Transverse colon (tissue), 4 donors: ENCODE measurements at regions not wholly inside any gene's neighbourhood (a gene's known extent, or its start where the extent isn't known, plus 50 kb on each side); places are given as distances from the start of the nearest gene placed in this dataset.
A peak's percentile ranks its signal among the peaks of the same experiment; 100 is the strongest.

Experiments used
- DNase-seq: peaks from one replicate; pipeline ENCODE4 v3.0.0-alpha.2; 2019
- H3K27ac ChIP-seq, 4 donors: fragments of 200-600 bp; sonication (generic); 2 replicates each; pipeline ENCODE4 v1.5.1; 2016 to 2018; ENCODE audit warnings: inconsistent platforms in 4 of 4
- H3K27me3 ChIP-seq: fragments of 200-600 bp; sonication (generic); 2 replicates; pipeline ENCODE4 v1.5.1; 2017; ENCODE audit warnings: inconsistent platforms
- H3K36me3 ChIP-seq, 4 donors: fragments of 200-600 bp; sonication (generic); 2 replicates each; pipeline ENCODE4 v1.5.1; 2017 to 2019; ENCODE audit warnings: inconsistent platforms in 4 of 4
- H3K4me1 ChIP-seq, 4 donors: fragments of 200-600 bp; sonication (generic); 2 replicates each; pipeline ENCODE4 v1.5.1; 2017 to 2020; ENCODE audit warnings: inconsistent platforms in 4 of 4
- H3K4me3 ChIP-seq, 4 donors: fragments of 200-600 bp; sonication (generic); 1 replicate in 1 of 4; 2 replicates in 3 of 4; pipeline versions ENCODE4 v1.5.1 to v1.6.1; 2017 to 2019; ENCODE audit warnings: inconsistent platforms in 4 of 4
- H3K9me3 ChIP-seq, 2 donors: fragments of 200-600 bp; sonication (generic); 2 replicates each; pipeline ENCODE4 v1.5.1; 2017 to 2019; ENCODE audit warnings: inconsistent platforms in 2 of 2
- EP300 ChIP-seq: sonication (generic); formaldehyde crosslinking; IDR thresholded peaks from one replicate; pipeline ENCODE4 v1.6.1; 2017; ENCODE audit warnings: antibody characterized with exemption, low read depth
- POLR2A ChIP-seq: fragments of 450-650 bp; IDR thresholded peaks from one replicate; pipeline ENCODE4 v1.6.1; 2016; ENCODE audit warnings: antibody characterized with exemption, mild to moderate bottlenecking, moderate library complexity
- POLR2AphosphoS5 ChIP-seq, 3 donors: sonication (generic); formaldehyde crosslinking; IDR thresholded peaks; one replicate each; pipeline ENCODE4 v1.6.1; 2016; ENCODE audit warnings: antibody characterized with exemption in 3 of 3
- WGBS, 2 donors: methylation state at CpG; one replicate each; pipeline ENCODE4 v1.1.5; 2018; ENCODE audit warnings: low coverage in 1 of 2; 5-methylcytosine and 5-hydroxymethylcytosine counted together
- in situ Hi-C, 4 donors: fragments of 200-750 bp; cut with MboI; loops; one replicate each; pipeline versions ENCODE4 v1.15.0 to v1.15.1; 2017; ENCODE audit warnings: low sequenced_read_pairs in 3 of 4, low pct_ligation_motif_present in 1 of 4, low pct_unique_long_range_greater_than_20kb in 1 of 4
- intact Hi-C: fragments of 100-400 bp; cut with DNase I; formaldehyde crosslinking; loops from one replicate; pipeline ENCODE4 v1.15.1; 2023; ENCODE audit warnings: low total_unique reads
- TF ChIP-seq, protein P1 (sequence below), 5 experiments: fragments of 200-600 bp in 3 of 5; fragments of 450-650 bp in 2 of 5; sonication (generic) in 3 of 5; IDR thresholded peaks; 1 replicate in 2 of 5; 2 replicates in 3 of 5; pipeline ENCODE4 v1.5.1; 2016 to 2017; ENCODE audit warnings: antibody characterized with exemption in 5 of 5, inconsistent platforms in 3 of 5, mild to moderate bottlenecking in 2 of 5, moderate library complexity in 1 of 5

DNA sequence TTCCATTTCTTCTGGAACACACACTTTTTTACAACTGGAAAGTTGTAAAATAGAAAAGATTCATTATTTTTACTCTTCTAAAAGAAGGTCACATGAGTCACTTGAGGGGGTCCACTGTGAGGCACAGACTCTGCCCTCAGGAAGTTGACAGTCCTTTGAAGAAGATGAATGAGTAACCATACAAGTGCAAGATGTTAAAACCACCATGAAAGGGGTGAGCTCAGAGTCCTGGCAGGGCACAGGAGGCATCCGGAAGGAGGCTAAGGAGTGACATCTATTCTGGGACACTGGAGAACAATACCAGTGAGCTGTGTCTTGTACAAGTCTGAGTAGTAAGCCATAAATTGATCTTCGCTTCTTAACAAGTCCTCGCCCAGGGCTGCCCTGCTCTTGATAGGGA, 126.0 kb upstream of the FRMD6 start:
- TF ChIP-seq POLR2A (no peak), POLR2AphosphoS5 (IDR thresholded peaks at IDR 0.05) (no peak), EP300 (no peak)
- TF ChIP-seq, protein P1, sequence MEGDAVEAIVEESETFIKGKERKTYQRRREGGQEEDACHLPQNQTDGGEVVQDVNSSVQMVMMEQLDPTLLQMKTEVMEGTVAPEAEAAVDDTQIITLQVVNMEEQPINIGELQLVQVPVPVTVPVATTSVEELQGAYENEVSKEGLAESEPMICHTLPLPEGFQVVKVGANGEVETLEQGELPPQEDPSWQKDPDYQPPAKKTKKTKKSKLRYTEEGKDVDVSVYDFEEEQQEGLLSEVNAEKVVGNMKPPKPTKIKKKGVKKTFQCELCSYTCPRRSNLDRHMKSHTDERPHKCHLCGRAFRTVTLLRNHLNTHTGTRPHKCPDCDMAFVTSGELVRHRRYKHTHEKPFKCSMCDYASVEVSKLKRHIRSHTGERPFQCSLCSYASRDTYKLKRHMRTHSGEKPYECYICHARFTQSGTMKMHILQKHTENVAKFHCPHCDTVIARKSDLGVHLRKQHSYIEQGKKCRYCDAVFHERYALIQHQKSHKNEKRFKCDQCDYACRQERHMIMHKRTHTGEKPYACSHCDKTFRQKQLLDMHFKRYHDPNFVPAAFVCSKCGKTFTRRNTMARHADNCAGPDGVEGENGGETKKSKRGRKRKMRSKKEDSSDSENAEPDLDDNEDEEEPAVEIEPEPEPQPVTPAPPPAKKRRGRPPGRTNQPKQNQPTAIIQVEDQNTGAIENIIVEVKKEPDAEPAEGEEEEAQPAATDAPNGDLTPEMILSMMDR (IDR thresholded peaks at IDR 0.05), result no peak
- Histone ChIP-seq H3K27ac (no peak overlapping the region), H3K27me3 (no peaks in the 10 kb centered on the region), H3K4me1 (no peaks in the 10 kb centered on the region), H3K36me3 (no peaks in the 10 kb centered on the region), H3K9me3 (no peaks in the 10 kb centered on the region), H3K4me3 (no peak overlapping the region)
- DNase-seq, result no peak
- WGBS, 2 donors, result 95% methylated on average over 3 of the region's 3 CpGs; no CpG with 5 or more reads in 1 of the 2 donors
- in situ Hi-C loops (no loop called here), intact Hi-C loops (no loop called here)

DNA sequence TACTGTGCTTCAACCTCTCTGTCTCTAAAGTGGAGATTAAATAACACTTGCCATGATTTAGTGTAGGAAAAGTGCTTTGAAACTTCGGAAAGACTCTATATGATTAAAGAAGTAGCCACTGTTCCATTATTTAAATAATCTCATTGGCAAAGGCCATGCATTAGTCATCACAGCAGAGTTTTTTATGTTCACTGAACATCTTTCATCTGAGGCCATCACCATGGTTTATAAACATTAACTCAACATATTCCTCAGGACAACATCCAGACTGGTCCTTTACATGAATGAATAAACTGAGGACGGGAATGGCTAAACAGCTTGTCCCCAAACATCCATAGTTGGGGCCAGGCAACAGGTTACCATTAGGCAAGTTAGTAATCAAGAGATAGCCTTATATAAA, 124.6 kb upstream of the FRMD6 start:
- intact Hi-C loops, result no loop called here

DNA sequence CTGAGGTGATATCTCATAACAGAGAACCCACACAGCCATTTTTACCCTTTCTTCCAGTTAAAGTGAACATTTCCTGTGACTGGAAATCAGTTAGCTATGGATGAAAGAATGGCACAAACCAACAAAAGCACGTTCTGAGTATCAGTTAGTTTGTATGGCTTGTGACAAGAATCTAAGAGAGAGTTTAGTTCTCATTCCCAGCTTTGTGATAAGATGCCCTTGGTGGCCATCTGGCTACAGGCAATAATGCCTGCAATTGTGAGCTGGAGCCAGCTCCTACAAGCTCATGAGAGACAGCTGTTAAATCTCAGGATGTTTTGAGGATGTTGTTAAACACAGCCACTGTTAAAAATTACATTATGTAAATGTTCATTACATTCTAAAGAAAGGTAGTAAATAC, 122.0 kb upstream of the FRMD6 start:
- H3K27me3 ChIP-seq, result no peaks in the 10 kb centered on the region
- no peak for DNase-seq
- H3K36me3 ChIP-seq, result no peaks in the 10 kb centered on the region
- H3K9me3 ChIP-seq, result no peaks in the 10 kb centered on the region
- H3K4me1 ChIP-seq, result no peaks in the 10 kb centered on the region
- H3K27ac ChIP-seq, result no peak overlapping the region
- in situ Hi-C loops, result no loop called here
- WGBS, 2 donors, result 35 to 50% methylated on average over 1 of the region's 1 CpG
- H3K4me3 ChIP-seq, result no peak overlapping the region
- intact Hi-C loops, result loop anchor here (2.0 kb wide), 1 partner anchor 39 kb away; no protein-coding TSS in a partner anchor
- TF ChIP-seq, protein P1 (IDR thresholded peaks at IDR 0.05), result no peak
- TF ChIP-seq POLR2AphosphoS5 (IDR thresholded peaks at IDR 0.05), result no peak
- no peak for TF ChIP-seq EP300
- no peak for TF ChIP-seq POLR2A

More for the DNA sequence above, 124.6 kb upstream of the FRMD6 start:
- H3K4me3 ChIP-seq, result no peak overlapping the region
- H3K4me1 ChIP-seq, result no peaks in the 10 kb centered on the region
- H3K27ac ChIP-seq, result peak overlapping the region in 2 of 4 donors; percentile 24 to 42
- H3K36me3 ChIP-seq, result no peaks in the 10 kb centered on the region
- H3K27me3 ChIP-seq, result no peaks in the 10 kb centered on the region
- DNase-seq, result no peak
- TF ChIP-seq EP300 (no peak), POLR2AphosphoS5 (IDR thresholded peaks at IDR 0.05) (no peak), POLR2A (no peak)
- TF ChIP-seq, protein P1 (IDR thresholded peaks at IDR 0.05), result no peak
- no peaks in the 10 kb centered on the region for H3K9me3 ChIP-seq
- in situ Hi-C loops, result no loop called here
- 42 to 81% methylated on average over 2 of the region's 2 CpGs for WGBS, 2 donors

DNA sequence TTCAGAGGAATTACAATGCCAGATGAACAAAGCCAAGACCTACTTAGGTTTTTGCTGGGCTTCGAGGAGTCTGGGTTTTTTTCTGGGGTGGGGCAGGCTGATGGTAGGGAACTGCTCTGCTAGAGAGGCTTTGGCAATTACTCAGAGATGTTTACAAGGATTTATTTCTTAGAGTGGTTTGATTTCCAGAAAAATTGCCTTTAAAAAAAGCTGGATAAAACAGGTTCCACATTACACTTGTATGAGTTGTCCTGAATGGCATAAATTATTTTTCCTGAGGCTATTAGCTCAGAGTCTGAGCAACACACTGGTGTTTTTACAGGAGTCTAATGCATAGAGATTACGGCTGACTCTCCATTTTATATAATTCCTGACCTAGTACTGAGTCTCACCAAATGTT, 118.5 kb upstream of the FRMD6 start:
- no peak for DNase-seq
- Histone ChIP-seq H3K27ac (no peak overlapping the region), H3K4me3 (no peak overlapping the region), H3K27me3 (no peaks in the 10 kb centered on the region), H3K4me1 (no peaks in the 10 kb centered on the region), H3K9me3 (peaks cover 0 to 3% of the 10 kb centered on the region in 2 donors), H3K36me3 (no peaks in the 10 kb centered on the region)
- no peak for TF ChIP-seq POLR2A
- no peak for TF ChIP-seq EP300
- TF ChIP-seq POLR2AphosphoS5 (IDR thresholded peaks at IDR 0.05), result no peak
- TF ChIP-seq, protein P1 (IDR thresholded peaks at IDR 0.05), result no peak
- in situ Hi-C loops, result no loop called here
- WGBS, 2 donors, result 72% methylated on average over 2 of the region's 2 CpGs; no CpG with 5 or more reads in 1 of the 2 donors
- intact Hi-C loops, result no loop called here
